ENCODE measurements at regions not wholly inside any gene's neighbourhood (a gene's known extent, or its start where the extent isn't known, plus 50 kb on each side); places are given as distances from the start of the nearest gene placed in this dataset.

DNA sequence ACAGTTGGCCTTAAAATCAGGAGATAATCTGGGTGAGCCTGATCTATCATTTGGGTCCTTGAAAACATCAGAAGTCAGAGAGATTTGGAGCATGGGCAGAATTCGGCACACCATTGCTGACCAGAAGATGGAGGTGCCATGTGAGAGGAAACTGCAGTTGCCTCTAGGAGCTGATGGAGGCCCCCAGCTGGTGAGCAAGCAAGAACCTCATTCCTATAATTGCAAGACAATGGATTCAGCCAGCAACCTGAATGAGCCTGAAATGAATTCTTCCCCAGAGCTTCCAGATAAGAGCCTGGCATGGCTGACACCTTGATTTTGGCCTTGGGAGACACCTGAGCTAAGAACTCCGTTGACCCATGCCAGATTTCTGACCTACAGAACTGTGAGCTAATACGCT lies 76.3 kb upstream of the FYN start:
- no peak for TF ChIP-seq POLR2AphosphoS5 (IDR thresholded peaks at IDR 0.05; ENCODE audit: control insufficient read depth, insufficient read depth, low read depth, low read length)
- no peak for TF ChIP-seq ZNF274 (IDR thresholded peaks at IDR 0.05; ENCODE audit: borderline replicate concordance, low read depth, low read length)
- TF ChIP-seq CTCF (IDR thresholded peaks at IDR 0.05 in 2 of 3, conservative IDR thresholded peaks at IDR 0.05 in 1 of 3; ENCODE audit: insufficient read depth in 2 of 3, low read depth in 1 of 3, low read length in 3 of 3), result no peak
- TF ChIP-seq ZFP1 (CRISPR knock-in tag; IDR thresholded peaks at IDR 0.05), result no peak
- TF ChIP-seq, protein P1, sequence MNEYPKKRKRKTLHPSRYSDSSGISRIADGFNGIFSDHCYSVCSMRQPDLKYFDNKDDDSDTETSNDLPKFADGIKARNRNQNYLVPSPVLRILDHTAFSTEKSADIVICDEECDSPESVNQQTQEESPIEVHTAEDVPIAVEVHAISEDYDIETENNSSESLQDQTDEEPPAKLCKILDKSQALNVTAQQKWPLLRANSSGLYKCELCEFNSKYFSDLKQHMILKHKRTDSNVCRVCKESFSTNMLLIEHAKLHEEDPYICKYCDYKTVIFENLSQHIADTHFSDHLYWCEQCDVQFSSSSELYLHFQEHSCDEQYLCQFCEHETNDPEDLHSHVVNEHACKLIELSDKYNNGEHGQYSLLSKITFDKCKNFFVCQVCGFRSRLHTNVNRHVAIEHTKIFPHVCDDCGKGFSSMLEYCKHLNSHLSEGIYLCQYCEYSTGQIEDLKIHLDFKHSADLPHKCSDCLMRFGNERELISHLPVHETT (CRISPR knock-in tag; conservative IDR thresholded peaks at IDR 0.05 in 1 of 2, IDR thresholded peaks at IDR 0.05 in 1 of 2), result no peak
- TF ChIP-seq, protein P2, sequence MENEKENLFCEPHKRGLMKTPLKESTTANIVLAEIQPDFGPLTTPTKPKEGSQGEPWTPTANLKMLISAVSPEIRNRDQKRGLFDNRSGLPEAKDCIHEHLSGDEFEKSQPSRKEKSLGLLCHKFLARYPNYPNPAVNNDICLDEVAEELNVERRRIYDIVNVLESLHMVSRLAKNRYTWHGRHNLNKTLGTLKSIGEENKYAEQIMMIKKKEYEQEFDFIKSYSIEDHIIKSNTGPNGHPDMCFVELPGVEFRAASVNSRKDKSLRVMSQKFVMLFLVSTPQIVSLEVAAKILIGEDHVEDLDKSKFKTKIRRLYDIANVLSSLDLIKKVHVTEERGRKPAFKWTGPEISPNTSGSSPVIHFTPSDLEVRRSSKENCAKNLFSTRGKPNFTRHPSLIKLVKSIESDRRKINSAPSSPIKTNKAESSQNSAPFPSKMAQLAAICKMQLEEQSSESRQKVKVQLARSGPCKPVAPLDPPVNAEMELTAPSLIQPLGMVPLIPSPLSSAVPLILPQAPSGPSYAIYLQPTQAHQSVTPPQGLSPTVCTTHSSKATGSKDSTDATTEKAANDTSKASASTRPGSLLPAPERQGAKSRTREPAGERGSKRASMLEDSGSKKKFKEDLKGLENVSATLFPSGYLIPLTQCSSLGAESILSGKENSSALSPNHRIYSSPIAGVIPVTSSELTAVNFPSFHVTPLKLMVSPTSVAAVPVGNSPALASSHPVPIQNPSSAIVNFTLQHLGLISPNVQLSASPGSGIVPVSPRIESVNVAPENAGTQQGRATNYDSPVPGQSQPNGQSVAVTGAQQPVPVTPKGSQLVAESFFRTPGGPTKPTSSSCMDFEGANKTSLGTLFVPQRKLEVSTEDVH (IDR thresholded peaks at IDR 0.05; ENCODE audit: low read depth, partially characterized antibody), result no peak
- TF ChIP-seq ZNF778 (CRISPR knock-in tag; IDR thresholded peaks at IDR 0.05), result no peak
- no peak for TF ChIP-seq ZNF143 (CRISPR knock-in tag; IDR thresholded peaks at IDR 0.05)

All from K562 (cell line).